Calu3 (cell line): ENCODE measurements at regions not wholly inside any gene's neighbourhood (a gene's known extent, or its start where the extent isn't known, plus 50 kb on each side); places are given as distances from the start of the nearest gene placed in this dataset.

Experiments used
- BruUV-seq: library from RNA; stranded (reverse); fragments of 400-500 nt; replicated peaks from 2 replicates; lab custom pipeline; 2021; lab: Mats Ljungman, UMichigan
- CTCF ChIA-PET: fragments of 300-600 bp; sonication (Branson Sonifier 250); formaldehyde crosslinking; loops from one replicate; lab custom pipeline; 2022; ENCODE audit warnings: antibody characterized with exemption; lab: Charles Lee
- DNase-seq: peaks from one replicate; pipeline ENCODE4 v3.0.0; 2022
- H3K27ac Mint-ChIP-seq: one replicate; pipeline ENCODE4 v1.8.0; 2022; ENCODE audit warnings: mixed read lengths; ENCODE audit not compliant: unreplicated experiment
- H3K27me3 Mint-ChIP-seq: one replicate; pipeline ENCODE4 v1.8.0; 2022; ENCODE audit warnings: mixed read lengths; ENCODE audit not compliant: unreplicated experiment
- H3K36me3 Mint-ChIP-seq: one replicate; pipeline ENCODE4 v1.8.0; 2022; ENCODE audit warnings: mild to moderate bottlenecking, moderate library complexity, mixed read lengths; ENCODE audit not compliant: insufficient read depth, unreplicated experiment
- H3K4me1 Mint-ChIP-seq: one replicate; pipeline ENCODE4 v1.8.0; 2022; ENCODE audit warnings: mild to moderate bottlenecking, low read depth, mixed read lengths; ENCODE audit not compliant: unreplicated experiment
- H3K4me3 Mint-ChIP-seq: one replicate; pipeline ENCODE4 v1.8.0; 2022; ENCODE audit warnings: mild to moderate bottlenecking, low read depth, moderate library complexity, mixed read lengths; ENCODE audit not compliant: unreplicated experiment
- H3K9me3 Mint-ChIP-seq: one replicate; pipeline ENCODE4 v1.8.0; 2022; ENCODE audit warnings: low read depth, mixed read lengths; ENCODE audit not compliant: unreplicated experiment
- intact Hi-C: fragments of 100-400 bp; cut with micrococcal nuclease; formaldehyde crosslinking; loops from one replicate; pipeline ENCODE4 v1.10.0; 2022; ENCODE audit not compliant: unreplicated experiment
- TF ChIP-seq, protein P1 (sequence below): fragments of 200-600 bp; IDR thresholded peaks from one replicate; pipeline ENCODE4 v1.8.0; 2022; ENCODE audit warnings: antibody characterized with exemption; ENCODE audit not compliant: unreplicated experiment

GRCh38 chr1:163924041-163924440, 602.3 kb downstream of the NUF2 start:
- H3K27me3 Mint-ChIP-seq = no peaks in the 10 kb centered on the region
- TF ChIP-seq, protein P1, sequence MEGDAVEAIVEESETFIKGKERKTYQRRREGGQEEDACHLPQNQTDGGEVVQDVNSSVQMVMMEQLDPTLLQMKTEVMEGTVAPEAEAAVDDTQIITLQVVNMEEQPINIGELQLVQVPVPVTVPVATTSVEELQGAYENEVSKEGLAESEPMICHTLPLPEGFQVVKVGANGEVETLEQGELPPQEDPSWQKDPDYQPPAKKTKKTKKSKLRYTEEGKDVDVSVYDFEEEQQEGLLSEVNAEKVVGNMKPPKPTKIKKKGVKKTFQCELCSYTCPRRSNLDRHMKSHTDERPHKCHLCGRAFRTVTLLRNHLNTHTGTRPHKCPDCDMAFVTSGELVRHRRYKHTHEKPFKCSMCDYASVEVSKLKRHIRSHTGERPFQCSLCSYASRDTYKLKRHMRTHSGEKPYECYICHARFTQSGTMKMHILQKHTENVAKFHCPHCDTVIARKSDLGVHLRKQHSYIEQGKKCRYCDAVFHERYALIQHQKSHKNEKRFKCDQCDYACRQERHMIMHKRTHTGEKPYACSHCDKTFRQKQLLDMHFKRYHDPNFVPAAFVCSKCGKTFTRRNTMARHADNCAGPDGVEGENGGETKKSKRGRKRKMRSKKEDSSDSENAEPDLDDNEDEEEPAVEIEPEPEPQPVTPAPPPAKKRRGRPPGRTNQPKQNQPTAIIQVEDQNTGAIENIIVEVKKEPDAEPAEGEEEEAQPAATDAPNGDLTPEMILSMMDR = no peak
- no peak for DNase-seq
- no TSS peak for BruUV-seq
- H3K27ac Mint-ChIP-seq = no peak overlapping the region
- H3K9me3 Mint-ChIP-seq = peaks cover 2% of the 10 kb centered on the region
- no peak overlapping the region for H3K4me3 Mint-ChIP-seq
- CTCF ChIA-PET = no interaction called here
- no peaks in the 10 kb centered on the region for H3K4me1 Mint-ChIP-seq
- intact Hi-C loops = no loop called here
- H3K36me3 Mint-ChIP-seq = no peaks in the 10 kb centered on the region

GRCh38 chr1:163927493-163927892, 605.7 kb downstream of the NUF2 start:
- intact Hi-C loops = no loop called here
- no peak for DNase-seq
- no peaks in the 10 kb centered on the region for H3K4me1 Mint-ChIP-seq
- H3K9me3 Mint-ChIP-seq = peaks cover 5% of the 10 kb centered on the region
- CTCF ChIA-PET = interaction anchor here (0.7 kb wide), 1 partner anchor 1938 kb away, joined by 3 read pairs; no protein-coding TSS in a partner anchor
- TF ChIP-seq, protein P1 = no peak
- BruUV-seq = no TSS peak
- no peaks in the 10 kb centered on the region for H3K36me3 Mint-ChIP-seq
- no peak overlapping the region for H3K27ac Mint-ChIP-seq
- H3K27me3 Mint-ChIP-seq = no peaks in the 10 kb centered on the region
- H3K4me3 Mint-ChIP-seq = no peak overlapping the region

DNA sequence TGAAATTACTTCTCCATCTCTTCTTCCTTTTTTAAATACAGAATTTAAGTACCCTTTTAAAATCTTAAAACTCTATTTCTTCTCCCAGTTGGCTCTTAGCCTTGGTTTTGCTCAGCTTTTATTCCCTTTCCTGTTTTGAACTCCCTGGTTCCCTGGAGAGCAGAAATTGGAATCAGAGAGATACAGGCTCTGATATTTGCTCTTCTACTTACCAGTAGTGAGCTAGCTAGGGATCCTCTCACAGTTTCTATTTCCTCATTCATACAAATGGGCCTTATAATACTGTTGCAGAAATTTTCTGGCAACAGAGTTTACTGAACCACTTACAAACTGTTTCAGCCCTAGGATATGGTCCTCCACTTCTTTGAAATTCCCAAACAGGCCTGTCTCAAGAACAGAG, 606.3 kb downstream of the NUF2 start:
- intact Hi-C loops = no loop called here
- TF ChIP-seq, protein P1 = no peak
- peaks cover 5% of the 10 kb centered on the region for H3K9me3 Mint-ChIP-seq
- no peaks in the 10 kb centered on the region for H3K36me3 Mint-ChIP-seq
- no peaks in the 10 kb centered on the region for H3K4me1 Mint-ChIP-seq
- no peak overlapping the region for H3K27ac Mint-ChIP-seq
- DNase-seq = no peak
- H3K27me3 Mint-ChIP-seq = no peaks in the 10 kb centered on the region
- no TSS peak for BruUV-seq
- CTCF ChIA-PET = no interaction called here
- H3K4me3 Mint-ChIP-seq = no peak overlapping the region

GRCh38 chr1:163928651-163929050, 606.9 kb downstream of the NUF2 start:
- Mint-ChIP-seq H3K27ac (no peak overlapping the region), H3K4me3 (no peak overlapping the region), H3K4me1 (no peaks in the 10 kb centered on the region), H3K9me3 (peaks cover 5% of the 10 kb centered on the region), H3K36me3 (no peaks in the 10 kb centered on the region), H3K27me3 (no peaks in the 10 kb centered on the region)
- CTCF ChIA-PET = no interaction called here
- TF ChIP-seq, protein P1 = no peak
- intact Hi-C loops = no loop called here
- DNase-seq = no peak
- no TSS peak for BruUV-seq
